ENCODE measurements at regions not wholly inside any gene's neighbourhood (a gene's known extent, or its start where the extent isn't known, plus 50 kb on each side); places are given as distances from the start of the nearest gene placed in this dataset.

GRCh38 chr1:70719154-70719553 is 308.1 kb downstream of the CTH start:
- no peak overlapping the region for H3K9ac ChIP-seq (ENCODE audit: control insufficient read depth, extremely low read depth, insufficient read depth, low read length)
- H4K20me1 ChIP-seq (ENCODE audit: control insufficient read depth, extremely low read depth, insufficient read depth, low read length) = no peaks in the 10 kb centered on the region
- no peak overlapping the region for H3K4me2 ChIP-seq (ENCODE audit: control insufficient read depth, extremely low read depth, insufficient read depth, low read depth, low read length)
- DNase-seq (ENCODE audit: low read depth, low spot score) = no peak
- no peak overlapping the region for H3K4me3 ChIP-seq (ENCODE audit: control insufficient read depth in 2 of 3, extremely low read depth in 1 of 3, insufficient read depth in 2 of 3, low read depth in 1 of 3, low read length in 3 of 3)
- H3K9me1 ChIP-seq (ENCODE audit: control insufficient read depth, extremely low read depth, insufficient read depth, low read length) = no peaks in the 10 kb centered on the region
- H3K4me1 ChIP-seq (ENCODE audit: control insufficient read depth, extremely low read depth, insufficient read depth, low read length) = no peaks in the 10 kb centered on the region
- no peaks in the 10 kb centered on the region for H3K79me2 ChIP-seq (ENCODE audit: control insufficient read depth, insufficient read depth, low read length)
- H3K36me3 ChIP-seq (ENCODE audit: control insufficient read depth in 2 of 2, extremely low read depth in 1 of 2, insufficient read depth in 2 of 2, low read length in 2 of 2) = no peaks in the 10 kb centered on the region
- no peaks in the 10 kb centered on the region for H3K9me3 ChIP-seq (ENCODE audit: control insufficient read depth, low read depth, low read length)
- no peaks in the 10 kb centered on the region for H3K27me3 ChIP-seq (ENCODE audit: control insufficient read depth, extremely low read depth, insufficient read depth, low read length)
- dilution Hi-C loops (cut with MboI; ENCODE audit: extremely low pct_ligation_motif_present, low sequenced_read_pairs) = no loop called here
- no peak for FAIRE-seq
- no peak overlapping the region for H3K27ac ChIP-seq (ENCODE audit: control insufficient read depth, insufficient read depth, low read length)
- no peak overlapping the region for H2AFZ ChIP-seq (ENCODE audit: control insufficient read depth, low read length)
- TF ChIP-seq EZH2 (IDR thresholded peaks at IDR 0.05; ENCODE audit: low read length) (no peak), CTCF (optimal IDR thresholded peaks at IDR 0.05 in 1 of 3, IDR thresholded peaks at IDR 0.05 in 1 of 3, conservative IDR thresholded peaks at IDR 0.05 in 1 of 3; ENCODE audit: extremely low read depth in 1 of 3, insufficient read depth in 2 of 3, low read length in 3 of 3) (no peak)

- Histone ChIP-seq H4K20me1 (ENCODE audit: control insufficient read depth, extremely low read depth, insufficient read depth, low read length) (no peaks in the 10 kb centered on the region), H3K36me3 (ENCODE audit: control insufficient read depth in 2 of 2, extremely low read depth in 1 of 2, insufficient read depth in 2 of 2, low read length in 2 of 2) (no peaks in the 10 kb centered on the region), H3K9me1 (ENCODE audit: control insufficient read depth, extremely low read depth, insufficient read depth, low read length) (no peaks in the 10 kb centered on the region), H3K4me3 (ENCODE audit: control insufficient read depth in 2 of 3, extremely low read depth in 1 of 3, insufficient read depth in 2 of 3, low read depth in 1 of 3, low read length in 3 of 3) (no peak overlapping the region), H3K4me2 (ENCODE audit: control insufficient read depth, extremely low read depth, insufficient read depth, low read depth, low read length) (no peak overlapping the region), H3K79me2 (ENCODE audit: control insufficient read depth, insufficient read depth, low read length) (no peaks in the 10 kb centered on the region), H3K4me1 (ENCODE audit: control insufficient read depth, extremely low read depth, insufficient read depth, low read length) (no peaks in the 10 kb centered on the region), H3K9ac (ENCODE audit: control insufficient read depth, extremely low read depth, insufficient read depth, low read length) (no peak overlapping the region), H3K27ac (ENCODE audit: control insufficient read depth, insufficient read depth, low read length) (no peak overlapping the region), H3K27me3 (ENCODE audit: control insufficient read depth, extremely low read depth, insufficient read depth, low read length) (no peaks in the 10 kb centered on the region), H3K9me3 (ENCODE audit: control insufficient read depth, low read depth, low read length) (no peaks in the 10 kb centered on the region), H2AFZ (ENCODE audit: control insufficient read depth, low read length) (no peak overlapping the region)
- no peak for FAIRE-seq
- dilution Hi-C loops (cut with MboI; ENCODE audit: extremely low pct_ligation_motif_present, low sequenced_read_pairs) = no loop called here
- TF ChIP-seq CTCF (optimal IDR thresholded peaks at IDR 0.05 in 1 of 3, IDR thresholded peaks at IDR 0.05 in 1 of 3, conservative IDR thresholded peaks at IDR 0.05 in 1 of 3; ENCODE audit: extremely low read depth in 1 of 3, insufficient read depth in 2 of 3, low read length in 3 of 3) = no peak
- no peak for TF ChIP-seq EZH2 (IDR thresholded peaks at IDR 0.05; ENCODE audit: low read length)
- no peak for DNase-seq (ENCODE audit: low read depth, low spot score)
These were observed 309.0 kb downstream of the CTH start for GRCh38 chr1:70720109-70720508.
